ENCODE measurements at regions not wholly inside any gene's neighbourhood (a gene's known extent, or its start where the extent isn't known, plus 50 kb on each side); places are given as distances from the start of the nearest gene placed in this dataset.

GRCh38 chrX:21056622-21057021 is 317.6 kb upstream of the CNKSR2 start:
- TF ChIP-seq POLR2AphosphoS5 (IDR thresholded peaks at IDR 0.05; ENCODE audit: insufficient read depth in 1 of 2, low read depth in 1 of 2): no peak
- TF ChIP-seq, protein P1, sequence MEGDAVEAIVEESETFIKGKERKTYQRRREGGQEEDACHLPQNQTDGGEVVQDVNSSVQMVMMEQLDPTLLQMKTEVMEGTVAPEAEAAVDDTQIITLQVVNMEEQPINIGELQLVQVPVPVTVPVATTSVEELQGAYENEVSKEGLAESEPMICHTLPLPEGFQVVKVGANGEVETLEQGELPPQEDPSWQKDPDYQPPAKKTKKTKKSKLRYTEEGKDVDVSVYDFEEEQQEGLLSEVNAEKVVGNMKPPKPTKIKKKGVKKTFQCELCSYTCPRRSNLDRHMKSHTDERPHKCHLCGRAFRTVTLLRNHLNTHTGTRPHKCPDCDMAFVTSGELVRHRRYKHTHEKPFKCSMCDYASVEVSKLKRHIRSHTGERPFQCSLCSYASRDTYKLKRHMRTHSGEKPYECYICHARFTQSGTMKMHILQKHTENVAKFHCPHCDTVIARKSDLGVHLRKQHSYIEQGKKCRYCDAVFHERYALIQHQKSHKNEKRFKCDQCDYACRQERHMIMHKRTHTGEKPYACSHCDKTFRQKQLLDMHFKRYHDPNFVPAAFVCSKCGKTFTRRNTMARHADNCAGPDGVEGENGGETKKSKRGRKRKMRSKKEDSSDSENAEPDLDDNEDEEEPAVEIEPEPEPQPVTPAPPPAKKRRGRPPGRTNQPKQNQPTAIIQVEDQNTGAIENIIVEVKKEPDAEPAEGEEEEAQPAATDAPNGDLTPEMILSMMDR (IDR thresholded peaks at IDR 0.05): no peak
